Smooth muscle cell (in vitro differentiated cells): ENCODE measurements at regions not wholly inside any gene's neighbourhood (a gene's known extent, or its start where the extent isn't known, plus 50 kb on each side); places are given as distances from the start of the nearest gene placed in this dataset.

Experiments
- DNase-seq: peaks from one replicate; lab custom pipeline; 2025; ENCODE audit not compliant: unreplicated experiment; lab: John Stamatoyannopoulos, UW
- H2AFZ ChIP-seq: fragments of 200-600 bp; sonication (generic); 2 replicates; pipeline ENCODE4 v1.6.0; 2016; ENCODE audit warnings: antibody characterized with exemption, low read depth, mild to moderate bottlenecking
- H3F3A ChIP-seq: fragments of 200-600 bp; sonication (generic); 2 replicates; pipeline ENCODE4 v1.6.0; 2017; ENCODE audit warnings: antibody characterized with exemption, low read depth
- H3K27ac ChIP-seq: fragments of 200-600 bp; sonication (generic); 2 replicates; pipeline ENCODE4 v1.5.1; 2016; ENCODE audit warnings: low read depth, mild to moderate bottlenecking
- H3K27me3 ChIP-seq: fragments of 200-600 bp; sonication (generic); 2 replicates; pipeline ENCODE4 v1.6.1; 2016; ENCODE audit warnings: low read depth, mild to moderate bottlenecking
- H3K36me3 ChIP-seq: fragments of 200-600 bp; sonication (generic); 2 replicates; pipeline ENCODE4 v1.5.1; 2016; ENCODE audit warnings: low read depth
- H3K4me1 ChIP-seq: fragments of 200-600 bp; sonication (generic); 2 replicates; pipeline ENCODE4 v1.5.1; 2016; ENCODE audit warnings: low read depth
- H3K4me2 ChIP-seq: fragments of 200-600 bp; sonication (generic); 2 replicates; pipeline ENCODE4 v1.6.0; 2016; ENCODE audit warnings: mild to moderate bottlenecking
- H3K4me3 ChIP-seq: fragments of 200-600 bp; sonication (generic); 2 replicates; pipeline ENCODE4 v1.5.1; 2016; ENCODE audit warnings: mild to moderate bottlenecking
- H3K79me2 ChIP-seq: fragments of 200-600 bp; sonication (generic); 2 replicates; pipeline ENCODE4 v1.6.0; 2016; ENCODE audit warnings: low read depth, mild to moderate bottlenecking
- H3K9ac ChIP-seq: fragments of 200-600 bp; sonication (generic); 2 replicates; pipeline ENCODE4 v1.6.0; 2016; ENCODE audit warnings: low read depth
- H3K9me3 ChIP-seq: fragments of 200-600 bp; sonication (generic); replicated peaks from 2 replicates; pipeline ENCODE4 v1.5.1; 2016; ENCODE audit warnings: low read depth
- H4K20me1 ChIP-seq: fragments of 200-600 bp; sonication (generic); 2 replicates; pipeline ENCODE4 v1.6.0; 2016; ENCODE audit warnings: low read depth
- WGBS: methylation state at CpG from one replicate; pipeline ENCODE4 v1.1.7; 2016; ENCODE audit warnings: low lambda C conversion rate; 5-methylcytosine and 5-hydroxymethylcytosine counted together
- TF ChIP-seq, protein P1 (sequence below): fragments of 200-600 bp; sonication (generic); IDR thresholded peaks from 2 replicates; pipeline ENCODE4 v1.5.1; 2017; ENCODE audit warnings: borderline replicate concordance, mild to moderate bottlenecking, antibody characterized with exemption; ENCODE audit not compliant: insufficient read depth, poor library complexity, severe bottlenecking

- no peaks in the 10 kb centered on the region for H3K27me3 ChIP-seq
- H3K4me2 ChIP-seq = no peak overlapping the region
- H3K9ac ChIP-seq = no peak overlapping the region
- H3F3A ChIP-seq = no peaks in the 10 kb centered on the region
- TF ChIP-seq, protein P1, sequence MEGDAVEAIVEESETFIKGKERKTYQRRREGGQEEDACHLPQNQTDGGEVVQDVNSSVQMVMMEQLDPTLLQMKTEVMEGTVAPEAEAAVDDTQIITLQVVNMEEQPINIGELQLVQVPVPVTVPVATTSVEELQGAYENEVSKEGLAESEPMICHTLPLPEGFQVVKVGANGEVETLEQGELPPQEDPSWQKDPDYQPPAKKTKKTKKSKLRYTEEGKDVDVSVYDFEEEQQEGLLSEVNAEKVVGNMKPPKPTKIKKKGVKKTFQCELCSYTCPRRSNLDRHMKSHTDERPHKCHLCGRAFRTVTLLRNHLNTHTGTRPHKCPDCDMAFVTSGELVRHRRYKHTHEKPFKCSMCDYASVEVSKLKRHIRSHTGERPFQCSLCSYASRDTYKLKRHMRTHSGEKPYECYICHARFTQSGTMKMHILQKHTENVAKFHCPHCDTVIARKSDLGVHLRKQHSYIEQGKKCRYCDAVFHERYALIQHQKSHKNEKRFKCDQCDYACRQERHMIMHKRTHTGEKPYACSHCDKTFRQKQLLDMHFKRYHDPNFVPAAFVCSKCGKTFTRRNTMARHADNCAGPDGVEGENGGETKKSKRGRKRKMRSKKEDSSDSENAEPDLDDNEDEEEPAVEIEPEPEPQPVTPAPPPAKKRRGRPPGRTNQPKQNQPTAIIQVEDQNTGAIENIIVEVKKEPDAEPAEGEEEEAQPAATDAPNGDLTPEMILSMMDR = no peak
- no peak overlapping the region for H2AFZ ChIP-seq
- no peak overlapping the region for H3K4me3 ChIP-seq
- DNase-seq = no peak
- H3K79me2 ChIP-seq = no peaks in the 10 kb centered on the region
- no peaks in the 10 kb centered on the region for H3K9me3 ChIP-seq
- H3K36me3 ChIP-seq = no peaks in the 10 kb centered on the region
- no peaks in the 10 kb centered on the region for H3K4me1 ChIP-seq
- 99% methylated on average over 2 of the region's 2 CpGs for WGBS
- H3K27ac ChIP-seq = no peak overlapping the region
- H4K20me1 ChIP-seq = no peaks in the 10 kb centered on the region
Measured at GRCh38 chr7:86155623-86156022, 488.1 kb upstream of the GRM3 start.

DNA sequence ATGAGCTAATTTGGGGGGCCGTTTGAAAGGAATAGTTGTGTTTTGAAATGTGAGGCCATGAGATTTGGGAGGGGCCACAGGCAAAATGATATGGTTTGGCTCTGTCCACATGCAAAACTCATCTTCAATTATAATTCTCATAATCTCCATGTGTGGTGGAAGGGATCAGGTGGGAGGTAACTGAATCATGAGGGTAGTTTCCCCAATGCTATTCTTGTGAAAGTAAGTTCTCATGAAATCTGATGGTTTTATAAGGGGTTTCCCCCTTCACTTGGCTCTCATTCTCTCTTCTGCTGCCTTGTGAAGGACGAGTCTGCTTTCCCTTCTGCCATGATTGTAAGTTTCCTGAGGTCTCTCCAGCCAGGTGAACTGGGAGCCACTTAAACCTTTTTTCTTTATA is 490.8 kb upstream of the GRM3 start:
- Histone ChIP-seq H3K4me1 (no peaks in the 10 kb centered on the region), H3K9me3 (no peaks in the 10 kb centered on the region), H3K27me3 (no peaks in the 10 kb centered on the region), H2AFZ (no peak overlapping the region), H4K20me1 (no peaks in the 10 kb centered on the region), H3K4me3 (no peak overlapping the region), H3K79me2 (no peaks in the 10 kb centered on the region), H3K9ac (no peak overlapping the region), H3K36me3 (no peaks in the 10 kb centered on the region), H3F3A (no peaks in the 10 kb centered on the region), H3K27ac (no peak overlapping the region), H3K4me2 (no peak overlapping the region)
- WGBS = 66% methylated on average over 2 of the region's 2 CpGs
- TF ChIP-seq, protein P1 = no peak
- no peak for DNase-seq

DNA sequence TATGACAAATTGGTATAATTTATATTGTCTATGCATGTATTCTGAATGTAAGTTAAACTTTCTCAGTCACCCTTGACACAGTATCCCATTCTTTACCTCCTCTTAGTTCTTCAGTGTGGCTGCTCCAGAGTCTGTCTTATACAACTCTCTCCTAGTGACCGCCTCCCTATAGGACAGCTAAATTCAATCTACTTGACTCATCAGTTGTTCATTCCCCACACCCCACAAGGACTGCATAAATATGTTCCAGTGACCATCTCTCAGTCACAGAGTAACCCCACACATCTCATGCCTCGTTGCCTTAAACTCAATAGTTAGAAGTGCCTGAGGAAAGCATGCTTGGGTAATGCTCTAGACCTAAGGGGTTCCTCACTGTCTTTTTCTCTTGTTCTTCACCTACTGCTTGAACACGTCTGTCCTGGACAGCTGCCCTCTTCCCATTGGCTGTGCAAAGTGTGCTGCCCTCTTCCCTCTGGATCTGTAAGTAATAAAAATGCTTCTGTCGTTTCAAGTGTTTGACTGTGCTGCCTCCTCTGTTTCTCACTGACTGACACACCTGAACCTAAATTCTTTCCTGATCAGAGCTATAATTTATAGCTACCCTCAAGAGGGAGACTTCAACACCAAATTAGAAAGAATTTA is 494.6 kb upstream of the GRM3 start:
- Histone ChIP-seq H3K27ac (no peak overlapping the region), H3K4me3 (no peak overlapping the region), H3K9me3 (no peaks in the 10 kb centered on the region), H3K4me1 (no peaks in the 10 kb centered on the region), H3K36me3 (no peaks in the 10 kb centered on the region), H3K79me2 (no peaks in the 10 kb centered on the region), H3K4me2 (no peak overlapping the region), H3F3A (no peaks in the 10 kb centered on the region), H4K20me1 (no peaks in the 10 kb centered on the region), H2AFZ (no peak overlapping the region), H3K9ac (no peak overlapping the region), H3K27me3 (no peaks in the 10 kb centered on the region)
- DNase-seq = no peak
- TF ChIP-seq, protein P1 = no peak
- WGBS = 63% methylated on average over 4 of the region's 4 CpGs

- Histone ChIP-seq H3K79me2 (no peaks in the 10 kb centered on the region), H3K4me3 (no peak overlapping the region), H3K27ac (no peak overlapping the region), H4K20me1 (no peaks in the 10 kb centered on the region), H3K36me3 (no peaks in the 10 kb centered on the region), H3K9me3 (no peaks in the 10 kb centered on the region), H3K27me3 (no peaks in the 10 kb centered on the region), H3F3A (no peaks in the 10 kb centered on the region), H2AFZ (no peak overlapping the region), H3K9ac (no peak overlapping the region), H3K4me2 (no peak overlapping the region), H3K4me1 (no peaks in the 10 kb centered on the region)
- TF ChIP-seq, protein P1 = no peak
- 77% methylated on average over 2 of the region's 2 CpGs for WGBS
- no peak for DNase-seq
Measured at GRCh38 chr7:86148501-86148900, 495.2 kb upstream of the GRM3 start.
